Neural progenitor cell (in vitro differentiated cells): ENCODE measurements at regions not wholly inside any gene's neighbourhood (a gene's known extent, or its start where the extent isn't known, plus 50 kb on each side); places are given as distances from the start of the nearest gene placed in this dataset.

Source experiments
- EZH2 ChIP-seq: fragments of 200-600 bp; sonication (generic); IDR thresholded peaks from 2 replicates; pipeline ENCODE4 v1.6.1; 2017; ENCODE audit warnings: antibody characterized with exemption, mild to moderate bottlenecking, moderate library complexity
- TF ChIP-seq, protein P1 (sequence below): fragments of 200-600 bp; sonication (generic); IDR thresholded peaks from 2 replicates; pipeline ENCODE4 v1.5.1; 2017; ENCODE audit warnings: antibody characterized with exemption, mild to moderate bottlenecking

DNA sequence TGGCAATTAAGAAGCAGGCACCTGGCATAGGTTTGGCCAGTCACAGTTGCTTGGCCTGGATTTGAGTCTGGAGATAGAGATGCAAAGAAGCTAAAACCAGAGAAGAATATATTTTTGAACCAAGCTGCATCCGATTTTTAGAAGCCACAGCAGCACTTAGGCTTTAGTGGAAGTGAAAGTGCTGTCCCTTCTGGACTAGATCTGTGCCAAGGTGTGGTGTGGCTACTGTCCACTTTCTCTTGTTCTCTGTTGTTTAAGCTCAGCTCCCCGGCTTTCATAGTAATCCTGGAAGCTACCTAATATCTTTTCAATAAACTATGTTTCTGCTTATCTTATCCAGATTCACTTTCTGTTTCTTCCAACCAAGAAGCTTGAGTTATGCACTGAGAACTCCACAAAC lies 183.4 kb upstream of the THRB start:
- TF ChIP-seq EZH2: no peak
- TF ChIP-seq, protein P1, sequence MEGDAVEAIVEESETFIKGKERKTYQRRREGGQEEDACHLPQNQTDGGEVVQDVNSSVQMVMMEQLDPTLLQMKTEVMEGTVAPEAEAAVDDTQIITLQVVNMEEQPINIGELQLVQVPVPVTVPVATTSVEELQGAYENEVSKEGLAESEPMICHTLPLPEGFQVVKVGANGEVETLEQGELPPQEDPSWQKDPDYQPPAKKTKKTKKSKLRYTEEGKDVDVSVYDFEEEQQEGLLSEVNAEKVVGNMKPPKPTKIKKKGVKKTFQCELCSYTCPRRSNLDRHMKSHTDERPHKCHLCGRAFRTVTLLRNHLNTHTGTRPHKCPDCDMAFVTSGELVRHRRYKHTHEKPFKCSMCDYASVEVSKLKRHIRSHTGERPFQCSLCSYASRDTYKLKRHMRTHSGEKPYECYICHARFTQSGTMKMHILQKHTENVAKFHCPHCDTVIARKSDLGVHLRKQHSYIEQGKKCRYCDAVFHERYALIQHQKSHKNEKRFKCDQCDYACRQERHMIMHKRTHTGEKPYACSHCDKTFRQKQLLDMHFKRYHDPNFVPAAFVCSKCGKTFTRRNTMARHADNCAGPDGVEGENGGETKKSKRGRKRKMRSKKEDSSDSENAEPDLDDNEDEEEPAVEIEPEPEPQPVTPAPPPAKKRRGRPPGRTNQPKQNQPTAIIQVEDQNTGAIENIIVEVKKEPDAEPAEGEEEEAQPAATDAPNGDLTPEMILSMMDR: no peak
